ENCODE measurements at regions not wholly inside any gene's neighbourhood (a gene's known extent, or its start where the extent isn't known, plus 50 kb on each side); places are given as distances from the start of the nearest gene placed in this dataset.

- DNase-seq: no peak
Measured at GRCh38 chr21:24046829-24047443, 1560.3 kb downstream of the MRPL39 start.

GRCh38 chr21:24045775-24046215 is 1561.5 kb downstream of the MRPL39 start:
- DNase-seq: peak; percentile 94

- no peak for DNase-seq
Measured at GRCh38 chr21:24045373-24045772, 1561.9 kb downstream of the MRPL39 start.

- DNase-seq: no peak
Measured at GRCh38 chr21:24042687-24043086, 1564.6 kb downstream of the MRPL39 start.

GRCh38 chr21:24032709-24033232 is 1574.5 kb downstream of the MRPL39 start:
- DNase-seq: no peak

GRCh38 chr21:24027396-24027795 is 1579.9 kb downstream of the MRPL39 start:
- DNase-seq: no peak

- DNase-seq: no peak
Measured at GRCh38 chr21:24025101-24025500, 1582.2 kb downstream of the MRPL39 start.

- no peak for DNase-seq
Measured at GRCh38 chr21:24023936-24024335, 1583.3 kb downstream of the MRPL39 start.

- peak; percentile 35 for DNase-seq
Measured at GRCh38 chr21:24023402-24023801, 1583.9 kb downstream of the MRPL39 start.

GRCh38 chr21:24014381-24014780 is 1592.9 kb downstream of the MRPL39 start:
- DNase-seq: no peak

- DNase-seq: no peak
Measured at GRCh38 chr21:24011087-24011486, 1596.2 kb downstream of the MRPL39 start.

GRCh38 chr21:24007592-24007991 is 1599.7 kb downstream of the MRPL39 start:
- no peak for DNase-seq

GRCh38 chr21:23986987-23987386 is 1620.3 kb downstream of the MRPL39 start:
- no peak for DNase-seq

- DNase-seq: no peak
Measured at GRCh38 chr21:23986214-23986613, 1621.1 kb downstream of the MRPL39 start.

GRCh38 chr21:23982546-23982945 is 1624.7 kb downstream of the MRPL39 start:
- DNase-seq: no peak

- no peak for DNase-seq
Measured at GRCh38 chr21:23977971-23978370, 1629.3 kb downstream of the MRPL39 start.

GRCh38 chr21:23968722-23969647 is 1638.3 kb downstream of the MRPL39 start:
- no peak for DNase-seq

- no peak for DNase-seq
Measured at GRCh38 chr21:23968008-23968407, 1639.3 kb downstream of the MRPL39 start.

- no peak for DNase-seq
Measured at GRCh38 chr21:23963454-23963853, 1643.8 kb downstream of the MRPL39 start.

- no peak for DNase-seq
Measured at GRCh38 chr21:23960769-23961168, 1646.5 kb downstream of the MRPL39 start.

- DNase-seq: no peak
Measured at GRCh38 chr21:23955135-23955843, 1652.0 kb downstream of the MRPL39 start.

GRCh38 chr21:23952269-23952668 is 1655.0 kb downstream of the MRPL39 start:
- no peak for DNase-seq

GRCh38 chr21:23951251-23951650 is 1656.0 kb downstream of the MRPL39 start:
- DNase-seq: no peak

Data from amniotic stem cell (primary cell).